Ishikawa (cell line): ENCODE measurements at regions not wholly inside any gene's neighbourhood (a gene's known extent, or its start where the extent isn't known, plus 50 kb on each side); places are given as distances from the start of the nearest gene placed in this dataset.

Experiments
- CEBPB ChIP-seq: IDR thresholded peaks from 2 replicates; pipeline ENCODE4 v1.6.1; 2012
- CREB1 ChIP-seq: IDR thresholded peaks from 2 replicates; pipeline ENCODE4 v1.6.1; 2012; ENCODE audit warnings: low read depth
- EP300 ChIP-seq: IDR thresholded peaks from 2 replicates; pipeline ENCODE4 v1.6.1; 2012; ENCODE audit warnings: borderline replicate concordance
- MAX ChIP-seq: IDR thresholded peaks from 2 replicates; pipeline ENCODE4 v1.6.1; 2012
- RAD21 ChIP-seq: IDR thresholded peaks from 2 replicates; pipeline ENCODE4 v1.6.1; 2012; ENCODE audit warnings: low read depth

DNA sequence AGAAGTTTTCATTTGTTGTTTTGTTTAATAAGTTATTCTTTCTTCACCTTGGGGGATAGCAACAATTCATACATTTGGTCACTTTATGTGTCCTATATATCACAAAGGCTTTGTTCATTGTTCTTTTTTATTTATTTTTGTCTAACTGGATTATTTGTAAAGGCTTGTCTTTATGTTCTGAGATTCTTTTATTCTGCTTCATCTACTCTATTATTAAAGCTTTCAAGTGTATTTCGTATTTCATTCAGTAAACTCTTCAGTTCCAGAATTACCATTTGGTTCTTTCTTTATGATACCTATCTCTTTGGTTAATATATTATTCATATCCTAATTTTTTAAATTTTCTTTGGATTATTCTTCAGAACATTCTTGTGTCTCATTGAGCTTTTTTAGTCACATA is 942.9 kb downstream of the ANKRD7 start:
- no peak for TF ChIP-seq RAD21
- TF ChIP-seq CEBPB: no peak
- no peak for TF ChIP-seq EP300
- no peak for TF ChIP-seq MAX
- TF ChIP-seq CREB1: no peak
